GM12872 (cell line): ENCODE measurements at regions not wholly inside any gene's neighbourhood (a gene's known extent, or its start where the extent isn't known, plus 50 kb on each side); places are given as distances from the start of the nearest gene placed in this dataset.

Source experiments
- TF ChIP-seq, protein P1 (sequence below): IDR thresholded peaks from 3 replicates; pipeline ENCODE4 v1.5.1; 2011; ENCODE audit warnings: low read depth, mild to moderate bottlenecking, low read length, moderate library complexity; ENCODE audit not compliant: insufficient read depth

DNA sequence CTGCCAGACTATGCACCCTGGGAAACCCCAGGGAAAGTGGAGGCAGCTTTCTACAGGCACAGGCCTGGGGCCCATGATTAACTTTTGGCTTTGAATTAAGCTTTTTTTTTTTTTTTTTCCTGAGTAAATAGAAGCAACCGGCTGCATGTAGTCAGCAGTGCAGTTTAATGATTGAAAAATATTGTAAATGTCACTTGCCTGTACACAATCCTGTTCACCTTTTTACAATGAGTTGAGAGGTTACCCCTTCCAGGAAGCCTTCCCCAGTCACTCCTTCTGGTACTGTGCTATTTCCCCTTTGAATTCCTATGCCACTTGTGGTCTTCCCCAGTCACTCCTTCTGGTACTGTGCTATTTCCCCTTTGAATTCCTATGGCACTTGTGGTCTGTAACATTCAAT is 475.6 kb downstream of the TDRD15 start:
- TF ChIP-seq, protein P1, sequence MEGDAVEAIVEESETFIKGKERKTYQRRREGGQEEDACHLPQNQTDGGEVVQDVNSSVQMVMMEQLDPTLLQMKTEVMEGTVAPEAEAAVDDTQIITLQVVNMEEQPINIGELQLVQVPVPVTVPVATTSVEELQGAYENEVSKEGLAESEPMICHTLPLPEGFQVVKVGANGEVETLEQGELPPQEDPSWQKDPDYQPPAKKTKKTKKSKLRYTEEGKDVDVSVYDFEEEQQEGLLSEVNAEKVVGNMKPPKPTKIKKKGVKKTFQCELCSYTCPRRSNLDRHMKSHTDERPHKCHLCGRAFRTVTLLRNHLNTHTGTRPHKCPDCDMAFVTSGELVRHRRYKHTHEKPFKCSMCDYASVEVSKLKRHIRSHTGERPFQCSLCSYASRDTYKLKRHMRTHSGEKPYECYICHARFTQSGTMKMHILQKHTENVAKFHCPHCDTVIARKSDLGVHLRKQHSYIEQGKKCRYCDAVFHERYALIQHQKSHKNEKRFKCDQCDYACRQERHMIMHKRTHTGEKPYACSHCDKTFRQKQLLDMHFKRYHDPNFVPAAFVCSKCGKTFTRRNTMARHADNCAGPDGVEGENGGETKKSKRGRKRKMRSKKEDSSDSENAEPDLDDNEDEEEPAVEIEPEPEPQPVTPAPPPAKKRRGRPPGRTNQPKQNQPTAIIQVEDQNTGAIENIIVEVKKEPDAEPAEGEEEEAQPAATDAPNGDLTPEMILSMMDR, result no peak

DNA sequence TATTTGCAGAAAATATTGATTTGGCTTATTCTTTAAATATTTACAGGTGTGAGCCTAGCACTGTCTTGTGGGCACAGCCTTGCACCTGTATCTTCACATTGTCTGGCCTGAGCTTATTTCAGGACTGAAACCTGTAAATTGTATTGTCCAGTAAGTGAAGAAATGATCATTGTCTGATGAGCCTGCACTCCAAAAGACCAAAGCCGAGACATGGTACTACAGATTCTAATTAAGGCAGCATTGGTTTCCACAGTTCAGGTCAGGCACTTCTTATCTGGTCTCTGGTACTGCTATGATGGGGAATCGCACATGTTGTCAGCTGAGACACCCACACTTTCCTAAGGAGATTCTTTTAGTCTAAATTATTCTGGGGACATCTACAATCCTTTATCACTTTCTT is 479.0 kb downstream of the TDRD15 start:
- TF ChIP-seq, protein P1, result no peak

DNA sequence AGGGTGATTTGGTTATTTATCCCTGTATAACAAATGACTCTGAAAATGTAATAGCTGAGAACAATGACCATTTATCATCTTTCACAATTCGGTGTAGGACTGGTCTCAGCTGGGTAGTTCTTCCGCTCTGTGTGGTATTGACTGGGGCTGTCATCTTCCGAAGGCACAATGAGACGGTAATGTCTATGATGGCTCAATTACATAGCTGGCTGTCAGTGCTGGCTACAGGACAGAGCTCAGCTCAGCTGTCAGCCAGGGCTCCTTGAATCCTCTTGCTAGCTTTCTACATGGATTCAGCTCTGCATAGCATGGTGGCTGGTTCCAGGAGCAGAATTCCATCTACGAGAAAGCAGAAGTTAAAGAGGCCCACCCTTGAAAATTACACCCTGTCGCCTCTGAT is 483.8 kb downstream of the TDRD15 start:
- TF ChIP-seq, protein P1, result no peak

DNA sequence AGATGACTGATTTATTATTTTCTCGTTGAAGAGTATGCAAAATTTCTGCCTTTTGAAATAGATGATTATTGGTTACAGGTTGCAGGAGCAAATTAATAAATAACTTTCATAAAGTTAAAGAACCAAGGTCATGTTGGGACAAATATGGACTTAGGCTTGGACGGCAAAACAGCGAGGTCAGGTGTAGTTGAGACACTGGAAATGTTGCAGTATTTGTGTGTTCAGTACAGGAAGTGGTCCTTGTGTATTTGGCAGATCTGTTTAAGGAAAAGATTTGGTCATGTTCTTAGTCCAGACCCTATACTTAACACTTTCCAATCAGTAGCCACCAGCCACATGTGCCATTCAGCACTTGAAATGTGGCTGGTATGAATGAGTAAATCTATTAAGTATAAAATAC is 486.5 kb downstream of the TDRD15 start:
- TF ChIP-seq, protein P1, result no peak

DNA sequence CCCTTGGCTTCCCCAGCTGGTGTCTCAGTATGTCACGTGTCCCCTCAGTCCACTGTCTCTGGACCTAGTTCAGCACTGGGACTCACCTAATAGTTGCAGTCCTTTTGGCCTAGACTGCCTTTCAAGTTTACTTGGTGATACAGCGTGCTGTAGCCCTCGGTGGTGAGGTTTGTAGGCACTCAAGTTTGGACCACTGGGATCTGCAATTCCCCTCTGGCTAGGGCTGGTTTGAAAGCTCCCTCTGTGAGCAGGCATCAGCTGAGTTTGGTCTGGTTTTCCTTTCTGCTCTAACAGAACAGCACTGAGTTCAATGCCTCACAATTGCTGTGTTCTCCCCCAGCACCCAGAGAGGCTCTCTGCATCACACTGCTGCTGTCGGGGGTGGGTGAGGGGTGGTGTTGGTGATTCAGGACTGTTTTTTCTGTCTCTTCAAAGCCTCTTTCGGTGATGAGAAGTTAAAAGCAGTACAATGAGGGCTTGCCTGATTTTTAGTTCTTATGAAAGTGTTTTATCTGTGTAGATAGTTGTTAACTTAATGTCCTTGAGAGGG is 494.2 kb downstream of the TDRD15 start:
- TF ChIP-seq, protein P1, result no peak

DNA sequence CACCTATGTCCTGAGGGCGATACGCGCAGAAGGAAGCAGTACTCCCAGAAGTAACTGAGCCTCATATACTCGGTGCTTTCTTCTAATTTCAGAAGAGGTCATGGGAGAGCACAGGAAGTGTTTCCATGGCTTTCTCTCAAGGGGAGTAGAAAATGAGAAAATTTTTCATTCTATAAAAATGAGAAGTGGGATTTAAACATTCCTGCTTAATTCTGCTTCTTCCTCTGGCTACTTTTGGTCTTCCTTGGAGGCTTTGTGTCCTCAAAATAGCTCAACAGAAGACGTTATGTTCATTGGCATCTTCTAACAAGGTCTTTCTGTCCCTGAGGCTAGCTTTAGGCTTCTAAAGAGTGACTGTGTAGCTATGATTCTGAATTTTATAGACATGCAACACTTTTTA is 497.0 kb downstream of the TDRD15 start:
- TF ChIP-seq, protein P1, result no peak

DNA sequence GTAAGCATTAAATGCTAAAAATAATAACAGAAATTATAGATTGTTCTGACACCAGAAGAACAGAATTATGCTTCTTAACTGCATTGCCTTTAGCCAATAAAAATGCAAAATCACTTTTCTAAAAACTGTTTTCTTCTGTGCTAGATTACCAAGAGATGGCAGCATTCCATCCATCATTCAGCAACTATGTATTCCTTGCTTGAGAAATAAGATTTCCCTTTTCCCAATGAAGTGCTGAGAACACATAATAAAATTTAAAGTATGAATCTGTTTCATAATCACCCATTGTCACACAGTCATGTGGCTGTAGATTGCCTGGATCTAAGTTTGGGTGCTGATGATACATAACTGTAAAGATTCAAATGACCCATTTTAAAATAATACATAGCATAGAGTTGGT is 504.2 kb downstream of the TDRD15 start:
- TF ChIP-seq, protein P1, result no peak
